ENCODE measurements at regions not wholly inside any gene's neighbourhood (a gene's known extent, or its start where the extent isn't known, plus 50 kb on each side); places are given as distances from the start of the nearest gene placed in this dataset.

- peaks cover 13% of the 10 kb centered on the region for H3K4me1 Mint-ChIP-seq (ENCODE audit: unreplicated experiment)
- no peak for DNase-seq (ENCODE audit: extremely low spot score, unreplicated experiment)
- H3K9me3 Mint-ChIP-seq: no peaks in the 10 kb centered on the region
- no peak overlapping the region for H3K4me3 Mint-ChIP-seq
- peak; percentile 72 for TF ChIP-seq CTCF (conservative IDR thresholded peaks at IDR 0.05)
- H3K27ac Mint-ChIP-seq: no peak overlapping the region
- H3K27me3 Mint-ChIP-seq: peaks cover 5% of the 10 kb centered on the region
- no peaks in the 10 kb centered on the region for H3K36me3 Mint-ChIP-seq
Observed at GRCh38 chr3:66803206-66803605, 194.9 kb upstream of the KBTBD8 start.

GRCh38 chr3:66803721-66804695 is 194.1 kb upstream of the KBTBD8 start:
- no peaks in the 10 kb centered on the region for H3K36me3 Mint-ChIP-seq
- no peaks in the 10 kb centered on the region for H3K9me3 Mint-ChIP-seq
- peaks cover 10% of the 10 kb centered on the region for H3K4me1 Mint-ChIP-seq (ENCODE audit: unreplicated experiment)
- no peak overlapping the region for H3K27ac Mint-ChIP-seq
- no peaks in the 10 kb centered on the region for H3K27me3 Mint-ChIP-seq
- H3K4me3 Mint-ChIP-seq: no peak overlapping the region
- no peak for TF ChIP-seq CTCF (conservative IDR thresholded peaks at IDR 0.05)
- no peak for DNase-seq (ENCODE audit: extremely low spot score, unreplicated experiment)

- DNase-seq (ENCODE audit: extremely low spot score, unreplicated experiment): no peak
- peaks cover 11% of the 10 kb centered on the region for H3K4me1 Mint-ChIP-seq (ENCODE audit: unreplicated experiment)
- H3K4me3 Mint-ChIP-seq: no peak overlapping the region
- no peak for TF ChIP-seq CTCF (conservative IDR thresholded peaks at IDR 0.05)
- H3K9me3 Mint-ChIP-seq: peaks cover 5% of the 10 kb centered on the region
- H3K27ac Mint-ChIP-seq: no peak overlapping the region
- no peaks in the 10 kb centered on the region for H3K27me3 Mint-ChIP-seq
- H3K36me3 Mint-ChIP-seq: no peaks in the 10 kb centered on the region
Observed at GRCh38 chr3:66808891-66809594, 189.1 kb upstream of the KBTBD8 start.

GRCh38 chr3:66809595-66809958 is 188.5 kb upstream of the KBTBD8 start:
- Mint-ChIP-seq H3K9me3 (peaks cover 5% of the 10 kb centered on the region), H3K4me3 (no peak overlapping the region), H3K36me3 (no peaks in the 10 kb centered on the region), H3K4me1 (ENCODE audit: unreplicated experiment) (peaks cover 11% of the 10 kb centered on the region), H3K27me3 (no peaks in the 10 kb centered on the region), H3K27ac (no peak overlapping the region)
- TF ChIP-seq CTCF (conservative IDR thresholded peaks at IDR 0.05): no peak
- DNase-seq (ENCODE audit: extremely low spot score, unreplicated experiment): no peak

- Mint-ChIP-seq H3K4me3 (no peak overlapping the region), H3K27ac (no peak overlapping the region), H3K4me1 (ENCODE audit: unreplicated experiment) (peaks cover 15% of the 10 kb centered on the region), H3K36me3 (no peaks in the 10 kb centered on the region), H3K9me3 (peaks cover 5% of the 10 kb centered on the region), H3K27me3 (peaks cover 5% of the 10 kb centered on the region)
- DNase-seq (ENCODE audit: extremely low spot score, unreplicated experiment): no peak
- no peak for TF ChIP-seq CTCF (conservative IDR thresholded peaks at IDR 0.05)
Observed at GRCh38 chr3:66812136-66812535, 186.0 kb upstream of the KBTBD8 start.

All from type B pancreatic cell (in vitro differentiated cells).